ENCODE measurements at regions not wholly inside any gene's neighbourhood (a gene's known extent, or its start where the extent isn't known, plus 50 kb on each side); places are given as distances from the start of the nearest gene placed in this dataset.

- H3K4me3 ChIP-seq (ENCODE audit: control extremely low read depth in 1 of 5, extremely low read depth in 1 of 5, insufficient read depth in 1 of 5, low read depth in 2 of 5, low read length in 4 of 5): no peak overlapping the region
- peaks cover 41% of the 10 kb centered on the region for H3K4me1 Mint-ChIP-seq
- peaks cover 34% of the 10 kb centered on the region for H3K79me2 ChIP-seq (ENCODE audit: control insufficient read depth, insufficient read depth, low read length)
- H3K27me3 Mint-ChIP-seq: no peaks in the 10 kb centered on the region
- peaks cover 0 to 2% of the 10 kb centered on the region in 2 experiments for H3K36me3 ChIP-seq (replicated peaks in 1 of 2; ENCODE audit: control extremely low read depth in 1 of 2, control insufficient read depth in 1 of 2, extremely low read depth in 1 of 2, insufficient read depth in 2 of 2, low read length in 1 of 2)
- ATAC-seq (ENCODE audit: low read depth): no peak
- H3K27me3 ChIP-seq (replicated peaks in 1 of 4; ENCODE audit: control extremely low read depth in 1 of 4, control insufficient read depth in 3 of 4, insufficient read depth in 4 of 4, low read length in 3 of 4): no peaks in the 10 kb centered on the region
- no peaks in the 10 kb centered on the region for H3K9me3 ChIP-seq (ENCODE audit: control extremely low read depth in 1 of 3, control insufficient read depth in 2 of 3, insufficient read depth in 1 of 3, low read length in 2 of 3)
- intact Hi-C loops (cut with micrococcal nuclease): no loop called here
- peaks cover 6 to 26% of the 10 kb centered on the region in 2 donors for H3K4me1 ChIP-seq (ENCODE audit: control insufficient read depth in 2 of 2, insufficient read depth in 2 of 2, low read length in 2 of 2)
- no peak overlapping the region for H3K27ac ChIP-seq (ENCODE audit: low read length in 2 of 2)
- H4K20me1 ChIP-seq (ENCODE audit: control insufficient read depth, insufficient read depth, low read length, poor library complexity, severe bottlenecking): no peaks in the 10 kb centered on the region
- no peak overlapping the region for H2AFZ ChIP-seq (ENCODE audit: insufficient read depth, low read depth, low read length, poor library complexity, severe bottlenecking)
- WGBS (ENCODE audit: insufficient coverage): 87% methylated on average over 3 of the region's 3 CpGs
- no peak for DNase-seq
- TF ChIP-seq CTCF (IDR thresholded peaks at IDR 0.05) (no peak), EZH2 (IDR thresholded peaks at IDR 0.05; ENCODE audit: borderline replicate concordance, insufficient read depth, low read depth, low read length, poor library complexity, severe bottlenecking) (no peak)
- H3K9me3 Mint-ChIP-seq (ENCODE audit: insufficient read depth): no peaks in the 10 kb centered on the region
- no peak overlapping the region for H3K27ac Mint-ChIP-seq
- POLR2A ChIA-PET: no interaction called here
- H3K9ac ChIP-seq (ENCODE audit: low read length): no peak overlapping the region
- no peak overlapping the region for H3K4me2 ChIP-seq (replicated peaks; ENCODE audit: low read depth, low read length, poor library complexity, severe bottlenecking)
- no peak overlapping the region for H3K4me3 Mint-ChIP-seq
- CTCF ChIA-PET: no interaction called here
Measured at GRCh38 chr12:123100882-123101281, 50.0 kb downstream of the PITPNM2 start.

- Mint-ChIP-seq H3K27me3 (no peaks in the 10 kb centered on the region), H3K4me3 (no peak overlapping the region), H3K4me1 (peaks cover 36% of the 10 kb centered on the region), H3K27ac (no peak overlapping the region), H3K9me3 (ENCODE audit: insufficient read depth) (no peaks in the 10 kb centered on the region)
- DNase-seq (no peak), ATAC-seq (ENCODE audit: low read depth) (no peak)
- Histone ChIP-seq H3K36me3 (replicated peaks in 1 of 2; ENCODE audit: control extremely low read depth in 1 of 2, control insufficient read depth in 1 of 2, extremely low read depth in 1 of 2, insufficient read depth in 2 of 2, low read length in 1 of 2) (peaks cover 0 to 2% of the 10 kb centered on the region in 2 experiments), H4K20me1 (ENCODE audit: control insufficient read depth, insufficient read depth, low read length, poor library complexity, severe bottlenecking) (no peaks in the 10 kb centered on the region), H3K27ac (ENCODE audit: low read length in 2 of 2) (no peak overlapping the region), H3K79me2 (ENCODE audit: control insufficient read depth, insufficient read depth, low read length) (peaks cover 34% of the 10 kb centered on the region), H3K9ac (ENCODE audit: low read length) (no peak overlapping the region), H3K4me2 (replicated peaks; ENCODE audit: low read depth, low read length, poor library complexity, severe bottlenecking) (no peak overlapping the region), H3K27me3 (replicated peaks in 1 of 4; ENCODE audit: control extremely low read depth in 1 of 4, control insufficient read depth in 3 of 4, insufficient read depth in 4 of 4, low read length in 3 of 4) (no peaks in the 10 kb centered on the region), H3K9me3 (ENCODE audit: control extremely low read depth in 1 of 3, control insufficient read depth in 2 of 3, insufficient read depth in 1 of 3, low read length in 2 of 3) (no peaks in the 10 kb centered on the region), H3K4me3 (ENCODE audit: control extremely low read depth in 1 of 5, extremely low read depth in 1 of 5, insufficient read depth in 1 of 5, low read depth in 2 of 5, low read length in 4 of 5) (no peak overlapping the region), H2AFZ (ENCODE audit: insufficient read depth, low read depth, low read length, poor library complexity, severe bottlenecking) (no peak overlapping the region), H3K4me1 (ENCODE audit: control insufficient read depth in 2 of 2, insufficient read depth in 2 of 2, low read length in 2 of 2) (peaks cover 6 to 22% of the 10 kb centered on the region in 2 donors)
- TF ChIP-seq CTCF (IDR thresholded peaks at IDR 0.05) (no peak), EZH2 (IDR thresholded peaks at IDR 0.05; ENCODE audit: borderline replicate concordance, insufficient read depth, low read depth, low read length, poor library complexity, severe bottlenecking) (no peak)
- intact Hi-C loops (cut with micrococcal nuclease): no loop called here
- CTCF ChIA-PET: no interaction called here
- WGBS (ENCODE audit: insufficient coverage): 94% methylated on average over 6 of the region's 9 CpGs
- POLR2A ChIA-PET: interaction anchor here (0.7 kb wide), 1 partner anchor 20 kb away, joined by 3 read pairs; no protein-coding TSS in a partner anchor
Measured at GRCh38 chr12:123100450-123100849, 50.4 kb downstream of the PITPNM2 start.

Measured in B cell (primary cell).